K562 (cell line): ENCODE measurements at regions not wholly inside any gene's neighbourhood (a gene's known extent, or its start where the extent isn't known, plus 50 kb on each side); places are given as distances from the start of the nearest gene placed in this dataset.

Experiments used
- BDP1 ChIP-seq: IDR thresholded peaks from 3 replicates; pipeline ENCODE4 v1.6.1; 2011; ENCODE audit not compliant: insufficient read length, insufficient read depth
- CCNT2 ChIP-seq: IDR thresholded peaks from 2 replicates; pipeline ENCODE4 v1.6.1; 2011; ENCODE audit warnings: borderline replicate concordance, low read depth, mild to moderate bottlenecking, moderate library complexity, mixed read lengths, low read length; ENCODE audit not compliant: insufficient read length; ENCODE audit errors: extremely low read depth
- ESRRB ChIP-seq: fragments of 250-450 bp; sonication (Bioruptor Pico); IDR thresholded peaks from 2 replicates; pipeline ENCODE4 v1.5.0; 2020; ENCODE audit warnings: mild to moderate bottlenecking, moderate library complexity, borderline replicate concordance
- MNT ChIP-seq, 2 experiments: fragments of 450-650 bp; conservative IDR thresholded peaks; 2 replicates each; pipeline ENCODE4 v1.6.1; 2017; ENCODE audit warnings: mild to moderate bottlenecking in 2 of 2, moderate library complexity in 2 of 2
- PRMT5 ChIP-seq: sonication (generic); formaldehyde crosslinking; IDR thresholded peaks from 2 replicates; pipeline ENCODE4 v1.5.0; 2020; ENCODE audit warnings: missing genetic modification reagents
- RFX1 ChIP-seq: fragments of 450-650 bp; IDR thresholded peaks from 2 replicates; pipeline ENCODE4 v1.6.1; 2016; ENCODE audit warnings: mild to moderate bottlenecking, moderate library complexity
- THAP7 ChIP-seq: fragments of 250-450 bp; sonication (Bioruptor Pico); IDR thresholded peaks from 2 replicates; pipeline ENCODE4 v1.5.0; 2021
- TSHZ1 ChIP-seq: fragments of 250-450 bp; sonication (Bioruptor Pico); IDR thresholded peaks from 2 replicates; pipeline ENCODE4 v1.4.0; 2020; ENCODE audit warnings: mild to moderate bottlenecking, moderate library complexity
- ZC3H11A ChIP-seq: IDR thresholded peaks from 2 replicates; pipeline ENCODE4 v1.6.1; 2012; ENCODE audit warnings: low read depth, low read length, improper control_type of control experiment
- ZNF592 ChIP-seq: fragments of 450-650 bp; IDR thresholded peaks from 2 replicates; pipeline ENCODE4 v1.6.1; 2017; ENCODE audit warnings: antibody characterized with exemption, mild to moderate bottlenecking
- TF ChIP-seq, protein P1 (sequence below): fragments of 200-400 bp; formaldehyde crosslinking; IDR thresholded peaks from 2 replicates; pipeline ENCODE4 v1.6.1; 2017; ENCODE audit warnings: mild to moderate bottlenecking, low read depth, low read length, moderate library complexity
- TF ChIP-seq, protein P2 (sequence below): fragments of 450-650 bp; formaldehyde crosslinking; IDR thresholded peaks from 2 replicates; pipeline ENCODE4 v1.4.0; 2020; ENCODE audit warnings: mild to moderate bottlenecking

DNA sequence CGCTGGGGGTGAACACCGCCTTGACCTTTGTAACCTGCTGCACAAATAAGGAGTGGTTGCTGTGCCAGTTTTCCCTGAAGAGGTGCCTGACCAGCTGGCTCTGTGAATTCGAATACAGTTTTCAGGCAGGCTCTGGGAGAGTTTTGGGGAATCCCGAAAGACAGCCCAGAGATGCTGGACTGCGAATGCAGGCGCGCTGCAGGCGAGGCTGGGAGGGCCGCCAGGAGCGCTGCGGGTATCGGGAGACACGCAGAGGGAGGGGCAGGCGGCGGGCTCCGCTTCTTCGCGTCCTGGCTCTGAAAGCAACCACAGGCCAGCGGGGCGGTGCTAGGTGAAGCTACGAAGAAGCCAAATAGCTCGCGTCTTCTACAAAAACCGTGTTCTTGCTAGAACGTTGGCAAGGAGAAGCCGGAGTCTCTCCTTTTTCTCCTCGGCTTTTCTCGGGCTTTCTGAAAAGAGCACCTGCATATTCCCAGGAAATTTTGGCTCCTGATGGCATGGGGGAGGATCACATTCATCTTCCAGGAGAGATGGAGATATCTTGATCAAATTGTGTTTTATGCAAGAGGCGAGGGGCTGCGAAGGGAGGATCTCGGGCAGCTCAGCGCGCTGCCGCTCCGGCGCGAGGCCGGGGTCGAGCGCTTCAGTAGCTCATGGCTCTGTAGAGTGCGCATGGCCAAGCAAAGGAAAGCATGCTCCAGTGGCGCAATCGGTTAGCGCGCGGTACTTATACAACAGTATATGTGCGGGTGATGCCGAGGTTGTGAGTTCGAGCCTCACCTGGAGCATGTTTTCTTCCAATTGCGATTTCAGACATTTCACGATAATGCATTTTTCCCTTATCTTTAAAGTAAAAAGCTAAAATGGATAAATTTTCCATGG, 158.1 kb upstream of the ZNF184 start (continued):
- TF ChIP-seq TSHZ1 (CRISPR knock-in tag) (no peak), CCNT2 (no peak), ESRRB (no peak), RFX1 (no peak), ZNF592 (peak; percentile 97), BDP1 (peak; percentile 85), MNT (conservative IDR thresholded peaks at IDR 0.05) (peak; percentile 81 to 85), ZC3H11A (no peak), THAP7 (CRISPR knock-in tag) (no peak), PRMT5 (CRISPR knock-in tag) (peak; percentile 76; the same call in 1 of the 2 replicates)
- TF ChIP-seq, protein P1, sequence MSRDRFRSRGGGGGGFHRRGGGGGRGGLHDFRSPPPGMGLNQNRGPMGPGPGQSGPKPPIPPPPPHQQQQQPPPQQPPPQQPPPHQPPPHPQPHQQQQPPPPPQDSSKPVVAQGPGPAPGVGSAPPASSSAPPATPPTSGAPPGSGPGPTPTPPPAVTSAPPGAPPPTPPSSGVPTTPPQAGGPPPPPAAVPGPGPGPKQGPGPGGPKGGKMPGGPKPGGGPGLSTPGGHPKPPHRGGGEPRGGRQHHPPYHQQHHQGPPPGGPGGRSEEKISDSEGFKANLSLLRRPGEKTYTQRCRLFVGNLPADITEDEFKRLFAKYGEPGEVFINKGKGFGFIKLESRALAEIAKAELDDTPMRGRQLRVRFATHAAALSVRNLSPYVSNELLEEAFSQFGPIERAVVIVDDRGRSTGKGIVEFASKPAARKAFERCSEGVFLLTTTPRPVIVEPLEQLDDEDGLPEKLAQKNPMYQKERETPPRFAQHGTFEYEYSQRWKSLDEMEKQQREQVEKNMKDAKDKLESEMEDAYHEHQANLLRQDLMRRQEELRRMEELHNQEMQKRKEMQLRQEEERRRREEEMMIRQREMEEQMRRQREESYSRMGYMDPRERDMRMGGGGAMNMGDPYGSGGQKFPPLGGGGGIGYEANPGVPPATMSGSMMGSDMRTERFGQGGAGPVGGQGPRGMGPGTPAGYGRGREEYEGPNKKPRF, result no peak
- TF ChIP-seq, protein P2, sequence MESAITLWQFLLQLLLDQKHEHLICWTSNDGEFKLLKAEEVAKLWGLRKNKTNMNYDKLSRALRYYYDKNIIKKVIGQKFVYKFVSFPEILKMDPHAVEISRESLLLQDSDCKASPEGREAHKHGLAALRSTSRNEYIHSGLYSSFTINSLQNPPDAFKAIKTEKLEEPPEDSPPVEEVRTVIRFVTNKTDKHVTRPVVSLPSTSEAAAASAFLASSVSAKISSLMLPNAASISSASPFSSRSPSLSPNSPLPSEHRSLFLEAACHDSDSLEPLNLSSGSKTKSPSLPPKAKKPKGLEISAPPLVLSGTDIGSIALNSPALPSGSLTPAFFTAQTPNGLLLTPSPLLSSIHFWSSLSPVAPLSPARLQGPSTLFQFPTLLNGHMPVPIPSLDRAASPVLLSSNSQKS (CRISPR knock-in tag), result no peak
